Aorta (tissue), 5 donors: ENCODE measurements at regions not wholly inside any gene's neighbourhood (a gene's known extent, or its start where the extent isn't known, plus 50 kb on each side); places are given as distances from the start of the nearest gene placed in this dataset.
"Not testable (repeated sequence)": the region's sequence is repeated elsewhere in the genome, so short reads cannot be mapped to it uniquely, and the experiment has no call there.

ENCODE experiments used
- ATAC-seq: fragments of 200-7000 bp; cut with Tn5 transposase; one replicate; pipeline ENCODE4 v1.9.1; 2022; ENCODE audit warnings: moderate library complexity; ENCODE audit not compliant: low FRiP score
- DNase-seq, 2 donors: peaks; one replicate each; pipeline ENCODE4 v3.0.0-alpha.2; 2020
- H3K27ac ChIP-seq, 2 donors: one replicate each; pipeline ENCODE4 v1.5.1; 2013; ENCODE audit warnings: low read length in 2 of 2, mild to moderate bottlenecking in 2 of 2, moderate library complexity in 2 of 2, control low read depth in 1 of 2, inconsistent platforms in 1 of 2, low read depth in 1 of 2
- H3K27me3 ChIP-seq, 2 donors: one replicate each; pipeline ENCODE4 v1.6.1; 2013; ENCODE audit warnings: control low read depth in 1 of 2, low read length in 1 of 2, mild to moderate bottlenecking in 1 of 2, moderate library complexity in 1 of 2; ENCODE audit not compliant: insufficient read depth in 2 of 2, control insufficient read depth in 1 of 2
- H3K36me3 ChIP-seq, 2 donors: one replicate each; pipeline ENCODE4 v1.6.1; 2013; ENCODE audit warnings: control low read depth in 1 of 2, low read length in 1 of 2, mild to moderate bottlenecking in 1 of 2; ENCODE audit not compliant: insufficient read depth in 2 of 2, control insufficient read depth in 1 of 2
- H3K4me1 ChIP-seq, 2 donors: one replicate each; pipeline ENCODE4 v1.6.1; 2013; ENCODE audit warnings: low read length in 2 of 2, control low read depth in 1 of 2, mild to moderate bottlenecking in 1 of 2, moderate library complexity in 1 of 2; ENCODE audit not compliant: insufficient read depth in 2 of 2, control insufficient read depth in 1 of 2
- H3K4me3 ChIP-seq, 2 donors: one replicate each; pipeline ENCODE4 v1.5.1; 2013; ENCODE audit warnings: low read length in 2 of 2, control low read depth in 1 of 2, mild to moderate bottlenecking in 1 of 2
- H3K9me3 ChIP-seq: one replicate; pipeline ENCODE4 v1.6.1; 2013; ENCODE audit warnings: mild to moderate bottlenecking, low read length; ENCODE audit not compliant: control insufficient read depth
- WGBS, 2 donors: extraction: QIAGEN DNeasy Blood & Tissue Kit; methylation state at CpG; one replicate each; pipeline ENCODE4 v1.1.7; 2013; 5-methylcytosine and 5-hydroxymethylcytosine counted together
- intact Hi-C, 2 donors: fragments of 100-400 bp; cut with DNase I; formaldehyde crosslinking; loops; one replicate each; pipeline versions ENCODE4 v1.14.2 to v1.15.0; 2022
- donor health status: healthy with polysubstance abuse.
- donor health status: Bipolar disorder and iron deficiency.
- donor health status: DM: no; HTN: no; CAD: no.
- donor health status: DM: no; HTN: no; CAD: no.
- donor health status: DM: yes; HTN: yes; CAD: no.

GRCh38 chr4:151475035-151475714 is 66.2 kb downstream of the FHIP1A start:
- H3K4me1 ChIP-seq: no peaks in the 10 kb centered on the region
- WGBS, 2 donors: 66 to 73% methylated on average over 4 of the region's 4 CpGs
- no peaks in the 10 kb centered on the region for H3K27me3 ChIP-seq
- H3K9me3 ChIP-seq: no peaks in the 10 kb centered on the region
- H3K36me3 ChIP-seq: no peaks in the 10 kb centered on the region
- H3K4me3 ChIP-seq: no peak overlapping the region
- no peak overlapping the region for H3K27ac ChIP-seq
- intact Hi-C loops: no loop called here
- ATAC-seq (no peak), DNase-seq (no peak)

- WGBS, 2 donors: 81 to 82% methylated on average over 4 of the region's 4 CpGs
- no peak overlapping the region for H3K4me3 ChIP-seq
- intact Hi-C loops: no loop called here
- ATAC-seq (no peak), DNase-seq (no peak)
- no peaks in the 10 kb centered on the region for H3K27me3 ChIP-seq
- no peak overlapping the region for H3K27ac ChIP-seq
- H3K9me3 ChIP-seq: no peaks in the 10 kb centered on the region
- no peaks in the 10 kb centered on the region for H3K4me1 ChIP-seq
- no peaks in the 10 kb centered on the region for H3K36me3 ChIP-seq
Measured at GRCh38 chr4:151481813-151482212, 72.8 kb downstream of the FHIP1A start.

- intact Hi-C loops: no loop called here
- Histone ChIP-seq H3K4me3 (no peak overlapping the region), H3K9me3 (no peaks in the 10 kb centered on the region), H3K36me3 (no peaks in the 10 kb centered on the region), H3K4me1 (no peaks in the 10 kb centered on the region), H3K27me3 (no peaks in the 10 kb centered on the region), H3K27ac (no peak overlapping the region)
- no peak for ATAC-seq
- WGBS, 2 donors: 20 to 28% methylated on average over 2 of the region's 2 CpGs
- no peak for DNase-seq
Measured at GRCh38 chr4:151484396-151485102, 75.6 kb downstream of the FHIP1A start.

GRCh38 chr4:151485541-151486131 is 76.7 kb downstream of the FHIP1A start:
- Histone ChIP-seq H3K27me3 (no peaks in the 10 kb centered on the region), H3K36me3 (no peaks in the 10 kb centered on the region), H3K27ac (no peak overlapping the region), H3K4me3 (no peak overlapping the region), H3K9me3 (peaks cover 4% of the 10 kb centered on the region), H3K4me1 (no peaks in the 10 kb centered on the region)
- WGBS, 2 donors: 82 to 83% methylated on average over 9 of the region's 9 CpGs
- intact Hi-C loops: no loop called here
- no peak for ATAC-seq
- no peak for DNase-seq

GRCh38 chr4:151486168-151486567 is 77.2 kb downstream of the FHIP1A start:
- Histone ChIP-seq H3K27me3 (no peaks in the 10 kb centered on the region), H3K4me3 (no peak overlapping the region), H3K27ac (no peak overlapping the region), H3K36me3 (no peaks in the 10 kb centered on the region), H3K9me3 (peaks cover 4% of the 10 kb centered on the region), H3K4me1 (no peaks in the 10 kb centered on the region)
- intact Hi-C loops: no loop called here
- 21 to 31% methylated on average over 3 of the region's 3 CpGs for WGBS, 2 donors
- no peak for DNase-seq
- ATAC-seq: no peak

GRCh38 chr4:151488968-151489367 is 80.0 kb downstream of the FHIP1A start:
- no peaks in the 10 kb centered on the region for H3K36me3 ChIP-seq
- 70 to 78% methylated on average over 3 of the region's 3 CpGs for WGBS, 2 donors

GRCh38 chr4:151489462-151490203 is 80.7 kb downstream of the FHIP1A start:
- intact Hi-C loops: no loop called here
- Histone ChIP-seq H3K4me1 (no peaks in the 10 kb centered on the region), H3K4me3 (no peak overlapping the region), H3K36me3 (no peaks in the 10 kb centered on the region), H3K27me3 (no peaks in the 10 kb centered on the region), H3K9me3 (peaks cover 4% of the 10 kb centered on the region), H3K27ac (no peak overlapping the region)
- 79 to 88% methylated on average over 9 of the region's 9 CpGs for WGBS, 2 donors
- DNase-seq: no peak
- ATAC-seq: no peak

More at GRCh38 chr4:151488968-151489367, 80.0 kb downstream of the FHIP1A start:
- Histone ChIP-seq H3K27ac (no peak overlapping the region), H3K4me1 (no peaks in the 10 kb centered on the region), H3K9me3 (peaks cover 4% of the 10 kb centered on the region), H3K27me3 (no peaks in the 10 kb centered on the region), H3K4me3 (no peak overlapping the region)
- ATAC-seq (no peak), DNase-seq (no peak)
- intact Hi-C loops: no loop called here

- WGBS, 2 donors: 72 to 74% methylated on average over 3 of the region's 3 CpGs
- DNase-seq, H3K4me1 ChIP-seq, H3K9me3 ChIP-seq, ATAC-seq, H3K4me3 ChIP-seq, H3K27me3 ChIP-seq, H3K27ac ChIP-seq, intact Hi-C loops, H3K36me3 ChIP-seq: not testable (repeated sequence)
Measured at GRCh38 chr4:151495612-151496011, 86.6 kb downstream of the FHIP1A start.
